HG03432 (cell line): ENCODE measurements at regions not wholly inside any gene's neighbourhood (a gene's known extent, or its start where the extent isn't known, plus 50 kb on each side); places are given as distances from the start of the nearest gene placed in this dataset.

Experiments
- ATAC-seq: cut with Tn5 transposase; IDR thresholded peaks from one replicate; pipeline ENCODE4 v1.9.1; 2021; ENCODE audit warnings: mild to moderate bottlenecking, moderate library complexity; ENCODE audit not compliant: unreplicated experiment

GRCh38 chr14:22479132-22479531, 109.9 kb downstream of the DAD1 start:
- no peak for ATAC-seq

DNA sequence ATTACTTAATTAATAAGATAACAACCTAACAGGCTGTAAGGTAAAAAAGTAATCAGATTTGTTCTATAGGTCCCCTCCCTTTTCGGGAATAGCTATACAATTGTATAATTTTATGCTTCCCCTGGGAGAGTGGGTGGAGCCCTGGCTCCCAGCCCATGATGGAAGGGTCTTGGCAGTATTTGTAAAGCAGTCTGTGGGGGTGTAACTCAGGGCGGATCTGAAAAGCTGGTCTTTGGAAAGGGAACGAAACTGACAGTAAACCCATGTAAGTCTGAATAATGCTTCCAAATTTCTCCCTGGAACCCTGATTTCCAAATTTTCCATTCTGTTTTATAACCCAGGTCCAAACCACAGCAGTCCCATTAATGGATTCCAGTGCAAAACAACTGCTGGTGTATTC, 110.4 kb downstream of the DAD1 start:
- ATAC-seq: no peak

DNA sequence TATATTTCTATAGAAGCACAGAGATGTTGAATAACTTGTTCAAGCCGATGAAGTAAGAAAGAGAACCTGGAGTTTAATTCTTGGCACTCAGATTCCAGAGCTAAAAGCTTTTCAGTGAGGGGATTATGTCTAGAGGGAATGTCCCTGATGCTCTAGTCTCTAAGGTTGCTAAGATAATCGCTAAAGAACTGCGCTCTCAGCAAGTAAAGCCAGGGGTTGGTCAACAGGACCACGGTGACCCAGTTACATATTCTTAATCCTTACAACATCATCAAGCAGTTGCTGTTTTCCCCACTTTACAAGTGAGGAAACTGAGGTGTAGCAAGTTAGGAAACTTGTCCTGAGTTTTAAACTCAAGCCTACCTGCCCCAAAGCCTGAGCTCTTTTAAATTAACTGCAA, 110.8 kb downstream of the DAD1 start:
- ATAC-seq: no peak

DNA sequence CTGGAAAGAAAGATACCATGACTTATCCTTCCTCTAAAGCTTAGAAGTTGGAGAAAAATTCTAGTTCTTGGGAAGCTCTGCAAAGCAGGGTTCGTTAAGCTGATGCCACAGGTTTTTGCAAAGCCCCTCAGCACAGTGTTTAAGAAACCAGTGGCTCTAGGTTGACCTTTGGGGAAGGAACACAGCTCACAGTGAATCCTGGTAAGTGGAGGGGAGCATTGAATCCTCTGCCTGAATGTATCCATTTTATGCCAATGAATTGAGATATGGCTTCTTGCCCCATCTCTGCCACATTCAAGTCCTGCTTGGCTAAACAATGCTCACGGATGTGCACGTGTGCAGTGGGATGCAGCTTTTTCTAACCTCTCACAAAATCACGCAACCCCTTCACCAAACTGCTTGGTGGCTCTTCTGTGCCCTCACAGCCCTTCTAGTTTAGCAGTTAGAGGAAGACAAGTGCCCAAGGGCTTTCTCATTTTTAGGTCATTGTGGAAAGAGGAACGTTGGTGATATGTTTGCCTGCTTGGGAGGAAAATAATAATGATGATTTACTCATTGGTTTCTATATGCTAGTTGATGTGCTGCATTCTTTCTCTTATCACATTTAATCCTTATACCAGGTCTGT, 111.3 kb downstream of the DAD1 start:
- no peak for ATAC-seq

DNA sequence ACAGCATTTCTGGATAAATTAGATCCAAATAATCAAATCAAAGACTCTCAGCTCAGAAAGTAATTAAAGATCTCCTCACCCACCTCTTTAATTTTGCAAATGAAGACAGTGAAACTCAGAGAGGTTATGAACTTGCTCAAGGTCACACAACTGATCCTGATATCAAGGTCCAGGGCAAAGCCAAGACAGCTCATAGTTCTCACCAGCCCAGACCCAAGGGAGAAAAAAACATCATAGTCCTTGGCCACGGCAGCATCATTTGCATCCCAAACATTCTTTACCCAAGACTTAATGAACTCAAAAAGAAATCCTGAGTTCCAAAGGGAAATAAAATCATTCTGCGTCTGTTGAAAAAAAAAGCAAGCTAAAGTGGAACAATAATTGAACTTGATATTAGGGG, 112.1 kb downstream of the DAD1 start:
- no peak for ATAC-seq

DNA sequence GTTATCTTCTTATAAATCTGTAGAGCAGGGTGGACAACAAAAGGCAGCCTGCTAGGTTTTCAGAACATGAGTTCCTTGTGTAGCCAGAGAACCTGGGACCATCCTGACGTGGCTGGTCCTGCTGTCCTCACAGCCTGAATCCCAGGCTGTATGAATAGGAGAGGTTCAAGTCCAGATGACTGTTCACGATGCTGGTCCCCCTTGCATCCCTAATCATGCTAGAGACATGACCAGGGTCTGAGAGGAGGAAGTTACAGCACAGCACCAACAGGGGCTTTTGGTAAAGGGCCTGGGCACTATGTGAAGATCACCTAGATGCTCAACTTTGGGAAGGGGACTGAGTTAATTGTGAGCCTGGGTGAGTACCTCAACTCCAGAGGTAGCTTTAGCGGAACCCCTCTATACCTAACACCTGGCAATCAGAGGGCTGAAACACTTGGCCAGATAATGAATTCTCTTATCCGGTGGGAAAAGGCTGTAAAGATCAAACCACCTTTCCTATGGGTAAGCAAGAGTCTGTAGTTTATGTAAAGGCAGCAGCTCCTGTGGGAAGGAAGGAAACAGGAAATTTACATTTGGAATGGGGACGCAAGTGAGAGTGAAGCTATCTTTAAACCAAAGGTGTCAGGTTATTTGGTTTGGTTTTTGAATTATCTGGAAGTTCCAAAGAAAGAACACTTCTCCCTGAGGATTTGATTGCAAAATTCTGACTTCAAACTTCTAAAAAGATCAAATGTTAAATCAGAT, 112.8 kb downstream of the DAD1 start:
- ATAC-seq: no peak

- ATAC-seq: no peak
Measured at GRCh38 chr14:22475381-22475780, 113.6 kb downstream of the DAD1 start.

DNA sequence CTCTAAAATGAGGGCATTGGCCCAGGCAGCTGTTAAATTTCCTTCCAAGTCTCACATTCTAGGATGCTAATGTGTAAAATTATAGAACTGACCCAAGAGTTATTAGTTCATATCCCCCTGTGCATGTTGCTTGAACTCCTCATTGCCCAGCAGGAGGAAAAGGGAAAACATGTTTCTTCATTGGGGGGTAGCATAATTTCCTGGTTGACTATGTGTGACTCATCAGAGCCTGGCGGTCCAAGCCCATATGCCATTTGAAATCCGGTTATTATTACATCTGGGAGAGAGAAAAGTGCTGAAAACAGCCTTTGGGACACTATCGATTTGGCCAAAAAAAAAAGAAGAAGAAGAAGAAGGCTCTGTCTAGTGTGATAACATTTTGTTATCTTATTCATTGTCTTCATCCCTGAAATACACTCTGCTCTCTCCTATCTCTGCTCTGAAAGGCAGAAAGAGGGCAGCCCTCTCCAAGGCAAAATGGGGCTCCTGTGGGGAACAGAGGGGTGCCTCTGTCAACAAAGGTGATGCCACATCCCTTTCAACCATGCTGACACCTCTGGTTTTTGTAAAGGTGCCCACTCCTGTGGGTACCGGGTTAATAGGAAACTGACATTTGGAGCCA, 114.2 kb downstream of the DAD1 start:
- ATAC-seq: no peak

- peak; percentile 78 for ATAC-seq
Measured at GRCh38 chr14:22472935-22473854, 115.8 kb downstream of the DAD1 start.

DNA sequence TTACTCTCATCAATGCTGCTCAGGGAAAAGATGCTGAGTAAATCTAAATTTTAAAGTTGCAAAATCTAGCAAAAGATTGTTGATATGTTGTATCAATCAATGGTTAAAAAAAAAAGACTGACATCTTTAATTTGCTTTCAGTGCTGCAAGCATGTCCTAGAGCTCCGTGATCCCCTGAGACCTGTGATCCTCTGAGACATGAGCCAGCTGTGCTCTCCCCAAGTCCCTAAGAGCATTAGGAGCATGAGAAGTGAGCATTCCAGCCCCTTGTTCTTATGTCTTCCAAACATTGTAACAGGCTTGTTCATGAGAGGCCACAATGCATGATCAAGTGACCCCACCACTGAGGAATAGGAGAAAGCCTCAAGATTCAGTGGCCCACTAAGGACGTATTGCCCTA, 116.6 kb downstream of the DAD1 start:
- no peak for ATAC-seq

GRCh38 chr14:22471545-22472121, 117.4 kb downstream of the DAD1 start:
- ATAC-seq: no peak

GRCh38 chr14:22469538-22470303, 119.3 kb downstream of the DAD1 start:
- ATAC-seq: no peak

DNA sequence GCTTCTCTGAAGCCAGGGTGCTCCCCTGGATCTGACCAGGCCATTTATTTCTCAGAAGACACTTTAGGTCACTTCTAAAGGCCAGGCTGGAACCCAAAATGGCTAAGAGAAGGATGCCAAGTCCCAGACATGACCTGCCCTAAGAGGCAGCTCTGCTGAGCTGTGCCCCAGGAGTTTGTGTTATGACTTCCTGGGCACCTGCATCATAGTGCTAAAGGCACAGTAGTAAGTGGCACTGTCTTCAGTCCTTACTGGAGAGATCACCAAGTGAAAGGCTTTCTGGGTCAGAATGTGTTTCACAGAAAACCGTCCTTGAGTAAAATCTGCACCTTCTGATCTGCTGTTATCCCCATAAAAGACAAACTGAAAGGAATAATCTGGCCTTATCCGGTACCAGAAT, 120.2 kb downstream of the DAD1 start:
- ATAC-seq: no peak

DNA sequence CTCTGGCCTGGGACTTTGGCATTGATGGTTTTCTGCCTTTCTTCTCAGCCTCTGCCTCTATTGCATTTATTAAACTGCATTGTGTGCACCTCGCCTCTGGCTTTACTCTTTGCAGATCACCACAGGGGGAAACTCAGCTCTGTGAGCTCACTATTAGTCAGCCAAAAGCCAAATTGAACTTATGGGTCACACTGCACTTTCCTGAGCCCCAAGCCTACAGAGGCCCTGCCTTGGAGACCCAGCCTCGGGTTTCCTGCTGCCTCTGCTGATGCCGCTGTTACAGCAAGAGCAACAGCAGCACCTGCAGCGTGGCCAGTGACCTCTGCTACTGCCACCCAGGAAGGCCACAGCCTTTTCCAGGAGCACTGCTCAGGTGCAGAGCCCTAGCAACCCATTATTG, 122.5 kb downstream of the DAD1 start:
- ATAC-seq: peak; percentile 44

GRCh38 chr14:22465201-22465840, 123.7 kb downstream of the DAD1 start:
- no peak for ATAC-seq

GRCh38 chr14:22464422-22465142, 124.4 kb downstream of the DAD1 start:
- peak; percentile 75 for ATAC-seq

DNA sequence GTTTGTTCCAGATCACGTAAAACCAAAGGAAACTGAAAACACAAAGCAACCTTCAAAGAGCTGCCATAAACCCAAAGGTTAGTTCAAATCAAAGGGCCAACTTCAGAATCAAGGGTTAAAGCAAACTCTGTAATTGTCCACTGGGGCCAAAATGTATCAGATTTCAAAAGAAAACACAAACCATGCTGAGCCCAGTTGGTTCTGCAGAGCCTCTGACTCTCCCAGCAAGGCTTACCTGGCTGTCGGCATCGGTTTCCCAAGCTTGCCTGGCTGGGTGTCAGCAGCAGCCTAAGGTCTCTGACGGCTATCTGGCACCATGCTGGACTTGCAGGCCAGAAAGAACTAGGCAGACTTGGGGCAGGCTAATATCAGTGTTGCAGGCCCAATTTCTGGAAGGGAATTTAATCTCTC, 125.3 kb downstream of the DAD1 start:
- ATAC-seq: no peak

DNA sequence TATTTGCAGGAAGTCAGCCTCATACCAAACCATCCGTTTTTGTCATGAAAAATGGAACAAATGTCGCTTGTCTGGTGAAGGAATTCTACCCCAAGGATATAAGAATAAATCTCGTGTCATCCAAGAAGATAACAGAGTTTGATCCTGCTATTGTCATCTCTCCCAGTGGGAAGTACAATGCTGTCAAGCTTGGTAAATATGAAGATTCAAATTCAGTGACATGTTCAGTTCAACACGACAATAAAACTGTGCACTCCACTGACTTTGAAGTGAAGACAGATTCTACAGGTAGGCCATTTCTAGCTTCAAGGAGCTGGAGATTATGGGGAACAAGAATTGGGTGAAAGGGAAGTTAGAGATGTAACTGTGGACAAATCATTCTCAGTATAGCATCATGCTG, 126.1 kb downstream of the DAD1 start:
- ATAC-seq: no peak
